NCI-H748 (cell line): ENCODE measurements at regions not wholly inside any gene's neighbourhood (a gene's known extent, or its start where the extent isn't known, plus 50 kb on each side); places are given as distances from the start of the nearest gene placed in this dataset.
"Not testable (repeated sequence)": the region's sequence is repeated elsewhere in the genome, so short reads cannot be mapped to it uniquely, and the experiment has no call there.

Source experiments
- DNase-seq: peaks from one replicate; lab custom pipeline; 2025; ENCODE audit not compliant: unreplicated experiment; lab: John Stamatoyannopoulos, UW

DNA sequence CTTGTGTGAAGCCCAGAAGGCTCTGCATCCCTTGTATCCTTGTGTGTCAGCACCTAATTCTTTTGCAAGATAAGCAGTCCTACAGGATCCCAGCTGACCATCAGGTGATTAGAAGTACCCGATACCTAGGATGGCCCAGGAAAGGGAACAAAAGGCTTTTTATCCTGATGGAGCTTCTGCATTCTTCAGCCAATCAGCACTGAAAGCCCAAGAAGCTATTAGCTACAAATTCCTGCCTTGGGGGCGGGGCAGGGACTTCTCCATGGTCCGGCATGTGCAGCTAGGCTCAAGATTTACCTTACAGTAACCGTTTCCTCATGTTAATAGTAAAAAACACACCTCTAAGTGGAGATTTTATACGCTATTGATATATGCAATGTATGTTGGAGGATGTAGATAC lies 264.6 kb upstream of the THUMPD2 start:
- DNase-seq, result no peak

DNA sequence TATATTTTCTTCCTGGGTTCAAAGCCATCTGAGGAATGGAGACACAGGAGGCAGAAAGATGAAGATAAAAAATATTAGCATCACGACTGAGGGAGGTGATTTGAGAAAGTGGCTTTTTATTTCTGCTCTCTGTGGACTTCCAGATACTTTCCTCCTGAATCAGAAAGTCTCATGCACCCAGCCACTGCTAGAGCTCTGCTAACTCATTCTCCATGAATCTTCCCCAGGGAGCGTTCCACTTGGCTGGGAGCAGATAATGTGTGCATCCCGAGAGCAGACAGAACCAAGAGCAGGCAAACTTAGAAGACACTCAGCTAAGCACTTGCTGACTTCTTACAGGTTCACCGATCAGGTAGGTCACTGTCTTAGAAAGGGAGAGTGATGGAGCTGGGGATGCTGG lies 264.1 kb upstream of the THUMPD2 start:
- DNase-seq, result no peak

DNA sequence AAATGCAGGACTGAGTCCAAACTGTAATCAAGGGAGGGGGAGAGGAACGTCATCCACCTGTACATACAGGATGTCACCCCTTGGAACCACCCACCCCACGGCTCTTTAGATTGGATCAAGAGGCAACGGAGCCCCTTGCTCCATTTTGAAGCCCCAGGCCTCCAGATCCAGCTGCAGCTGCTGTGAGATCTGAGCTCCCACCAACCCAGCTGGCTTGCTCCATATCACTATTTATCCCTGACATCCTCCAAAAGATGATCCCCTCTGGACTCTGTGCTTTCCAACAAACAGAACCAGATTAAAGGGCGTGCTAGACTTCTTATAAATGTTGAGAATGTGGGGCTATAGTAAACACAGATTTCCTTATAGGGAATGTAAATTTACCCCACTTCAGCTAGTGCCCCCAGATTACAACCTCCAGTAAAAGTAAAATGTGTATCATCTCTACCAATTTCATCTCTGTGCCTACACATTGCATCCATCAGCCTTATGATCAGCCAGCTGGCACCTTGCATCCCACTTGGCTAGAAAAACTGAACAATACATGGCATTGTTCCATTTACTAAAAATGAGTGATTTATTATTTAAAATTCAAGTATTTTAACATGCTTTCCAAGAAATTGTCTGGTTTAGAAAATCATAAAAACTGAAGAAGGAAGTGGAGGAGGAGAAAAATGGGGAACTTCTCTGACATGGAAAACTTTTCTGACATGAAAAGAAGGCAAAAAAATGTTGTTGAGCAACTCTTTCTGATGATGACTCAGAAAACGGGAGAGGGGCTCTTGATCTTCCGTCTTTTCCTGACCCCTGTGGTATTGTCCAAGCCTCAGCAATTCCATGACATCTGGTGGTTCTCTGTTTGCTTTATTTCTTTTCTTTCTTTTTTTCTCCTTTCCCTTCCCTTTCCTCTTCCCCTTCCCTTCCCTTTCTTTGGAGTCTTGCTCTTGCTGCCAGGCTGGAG lies 262.6 kb upstream of the THUMPD2 start:
- DNase-seq, result no peak

- DNase-seq, result no peak
These were observed 260.5 kb upstream of the THUMPD2 start for GRCh38 chr2:40039549-40039948.

GRCh38 chr2:40038646-40039045 lies 259.6 kb upstream of the THUMPD2 start:
- DNase-seq, result no peak

- DNase-seq, result no peak
These were observed 258.2 kb upstream of the THUMPD2 start for GRCh38 chr2:40037303-40037702.

GRCh38 chr2:40036241-40036640 lies 257.2 kb upstream of the THUMPD2 start:
- no peak for DNase-seq

- DNase-seq, result no peak
These were observed 255.7 kb upstream of the THUMPD2 start for GRCh38 chr2:40034801-40035200.

DNA sequence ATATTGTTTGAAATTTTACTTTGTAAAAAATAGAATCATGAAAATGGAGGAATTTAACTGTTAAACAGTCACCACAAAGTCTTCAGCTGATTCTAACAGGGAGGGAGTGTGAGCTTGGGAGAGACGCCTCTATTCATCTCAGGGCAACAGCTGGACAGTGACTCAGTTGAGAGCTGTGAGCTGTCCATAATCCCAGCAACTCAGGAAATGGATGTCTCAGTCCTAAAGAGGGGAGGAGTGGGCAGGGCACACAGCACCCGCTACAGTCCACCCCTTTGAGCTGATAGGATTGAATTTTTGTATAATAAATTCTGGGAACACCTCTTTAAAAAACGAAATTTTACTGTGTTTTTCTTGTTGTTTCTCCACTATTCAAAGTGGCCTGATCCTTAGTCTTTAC lies 255.1 kb upstream of the THUMPD2 start:
- no peak for DNase-seq

- DNase-seq, result no peak
These were observed 254.7 kb upstream of the THUMPD2 start for GRCh38 chr2:40033781-40034180.

- no peak for DNase-seq
These were observed 253.7 kb upstream of the THUMPD2 start for GRCh38 chr2:40032650-40033319.

- DNase-seq, result no peak
These were observed 251.5 kb upstream of the THUMPD2 start for GRCh38 chr2:40030456-40030975.

DNA sequence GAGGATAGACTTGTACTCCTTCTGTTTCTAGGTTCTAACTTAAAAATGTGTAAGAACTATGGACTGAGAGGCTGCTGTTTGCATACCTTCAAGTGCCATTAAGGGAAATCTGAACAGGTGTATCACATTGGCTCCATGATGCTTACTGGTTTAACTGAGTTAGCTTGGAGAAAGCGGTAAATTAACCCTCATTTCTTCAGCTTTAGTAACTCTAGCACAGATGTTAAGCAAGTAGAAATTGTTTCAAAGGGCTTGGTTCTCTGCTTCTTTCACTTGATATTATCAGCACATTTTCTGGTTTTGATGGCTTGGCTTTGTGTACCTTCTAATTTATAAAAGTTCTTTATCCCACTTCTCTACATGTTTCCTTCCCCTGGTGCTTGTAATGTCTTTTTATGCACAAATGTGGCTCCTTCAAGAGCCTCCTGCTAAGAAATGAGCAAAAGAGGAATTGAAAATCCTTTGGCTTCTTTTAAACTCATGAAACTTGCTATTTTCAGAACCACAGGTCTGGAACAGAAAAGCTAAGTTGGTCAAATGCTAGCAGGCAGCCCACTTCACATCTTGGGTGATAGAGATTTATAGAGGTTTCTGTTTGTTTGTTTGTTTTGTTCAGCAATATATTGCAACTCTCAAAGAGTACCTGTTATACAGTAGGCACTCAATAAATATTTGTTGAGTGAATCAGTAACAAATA lies 249.9 kb upstream of the THUMPD2 start:
- DNase-seq, result no peak

DNA sequence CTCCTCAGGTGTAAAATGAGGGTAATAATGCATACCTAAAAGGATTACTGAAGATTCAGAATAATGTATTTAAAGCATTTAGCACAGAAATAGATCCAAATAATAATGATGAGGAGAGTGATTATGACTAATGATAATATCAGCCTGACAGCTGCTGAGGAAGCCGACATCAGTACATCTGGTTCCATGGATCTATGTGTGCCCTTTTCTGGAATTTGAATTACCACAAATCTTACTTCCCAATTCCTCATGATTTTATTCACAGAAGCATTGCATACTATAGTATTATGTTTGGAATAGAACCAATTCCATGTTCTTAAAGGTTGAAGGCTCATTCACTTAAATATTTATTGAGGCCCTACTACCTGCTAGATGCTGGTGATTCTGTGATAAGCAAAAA lies 248.9 kb upstream of the THUMPD2 start:
- no peak for DNase-seq

- DNase-seq, result peak; percentile 33
These were observed 246.2 kb upstream of the THUMPD2 start for GRCh38 chr2:40025276-40025675.

DNA sequence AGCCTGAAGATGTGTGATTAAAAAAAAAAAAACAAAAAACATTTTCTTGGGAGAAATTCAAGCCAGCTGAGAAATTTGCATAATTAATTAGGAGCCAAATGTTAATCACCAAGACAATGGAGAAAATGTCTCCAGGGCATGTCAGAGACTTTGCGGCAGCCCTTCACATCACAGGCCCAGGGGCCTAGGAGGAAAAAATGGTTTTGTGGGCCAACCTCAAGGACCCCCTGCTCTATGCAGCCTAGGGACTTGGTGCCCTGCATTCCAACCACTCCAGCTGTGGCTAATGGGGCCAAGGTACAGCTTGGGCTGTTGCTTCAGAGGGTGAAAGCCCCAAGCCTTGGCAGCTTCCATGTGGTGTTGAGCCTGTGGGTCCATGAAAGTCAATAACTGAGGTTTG lies 241.9 kb upstream of the THUMPD2 start:
- DNase-seq, result no peak

- DNase-seq, result peak; percentile 4
These were observed 237.3 kb upstream of the THUMPD2 start for GRCh38 chr2:40016151-40016885.

GRCh38 chr2:40013962-40014361 lies 234.9 kb upstream of the THUMPD2 start:
- not testable (repeated sequence) for DNase-seq

DNA sequence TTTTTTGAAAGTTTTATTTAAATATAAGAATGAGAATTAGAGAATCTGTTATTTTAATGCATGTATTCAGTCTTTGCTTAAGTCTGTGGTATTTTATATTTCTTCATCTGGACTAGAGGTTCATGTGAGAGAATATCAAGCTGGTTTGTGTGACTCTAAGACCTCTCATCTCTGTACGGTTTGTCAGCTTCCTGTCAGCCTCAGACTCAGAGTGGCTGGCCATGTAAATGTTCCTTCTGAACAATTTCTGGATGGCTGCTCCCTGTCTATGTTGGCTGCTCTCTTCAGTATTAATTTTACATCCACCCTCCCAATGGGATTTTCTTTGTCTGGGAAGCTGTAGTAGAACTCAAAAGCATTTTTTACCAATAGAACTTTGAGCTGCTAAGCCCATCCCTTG lies 225.3 kb upstream of the THUMPD2 start:
- no peak for DNase-seq

DNA sequence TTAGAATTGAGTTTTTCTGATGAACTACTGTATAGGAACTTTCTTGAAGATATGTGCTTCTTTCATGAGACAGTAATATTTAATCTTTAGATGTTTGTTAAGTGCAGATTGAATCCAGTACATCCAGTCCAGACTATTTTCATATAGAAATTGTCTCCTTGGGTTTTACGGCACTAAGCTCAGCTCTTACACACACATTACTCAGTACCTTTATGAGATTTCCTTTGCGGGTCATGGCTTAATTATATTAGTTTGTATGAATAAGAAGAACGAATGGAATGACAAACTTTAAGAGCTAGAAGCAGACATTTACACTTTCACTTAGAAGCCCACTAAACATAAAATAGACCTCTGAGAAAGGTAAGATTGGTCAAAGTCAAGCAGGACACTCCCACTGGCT lies 223.3 kb upstream of the THUMPD2 start:
- no peak for DNase-seq

DNA sequence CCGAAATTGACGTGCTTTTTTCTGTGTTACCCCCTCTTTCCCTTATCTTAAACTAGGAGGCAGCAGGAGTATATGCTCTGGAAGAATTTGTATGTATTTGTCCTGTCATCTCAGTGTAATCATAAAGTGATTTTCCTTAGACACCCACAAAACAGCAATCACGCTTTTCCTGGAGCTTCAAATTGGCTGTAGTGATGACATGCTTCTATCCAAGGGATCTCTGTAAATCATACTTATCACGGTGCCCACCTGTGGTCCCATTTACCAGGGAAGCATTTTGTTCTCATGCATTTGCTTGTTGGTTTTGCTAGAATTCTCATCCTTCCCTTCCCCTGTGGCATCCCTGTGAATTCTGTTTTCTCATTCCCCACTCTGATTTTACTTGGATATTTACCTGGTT lies 220.8 kb upstream of the THUMPD2 start:
- DNase-seq, result no peak
